Mucosa of descending colon (tissue), 3 donors: ENCODE measurements at regions not wholly inside any gene's neighbourhood (a gene's known extent, or its start where the extent isn't known, plus 50 kb on each side); places are given as distances from the start of the nearest gene placed in this dataset.

Experiments
- ATAC-seq: fragments of 200-7000 bp; cut with Tn5 transposase; one replicate; pipeline ENCODE4 v1.9.1; 2020; ENCODE audit warnings: mild to moderate bottlenecking, moderate library complexity
- DNase-seq, 3 donors: peaks; one replicate each; pipeline ENCODE4 v3.0.0-alpha.2; 2020
- H3K36me3 ChIP-seq: fragments of 200-600 bp; one replicate; pipeline ENCODE4 v1.8.0; 2021; ENCODE audit warnings: low read depth, mild to moderate bottlenecking
- H3K4me1 ChIP-seq: fragments of 200-600 bp; one replicate; pipeline ENCODE4 v1.8.0; 2021; ENCODE audit warnings: low read depth, mild to moderate bottlenecking
- H3K4me3 ChIP-seq: fragments of 200-600 bp; one replicate; pipeline ENCODE4 v1.8.0; 2021; ENCODE audit warnings: mild to moderate bottlenecking
- H3K9me3 ChIP-seq: fragments of 200-600 bp; one replicate; pipeline ENCODE4 v1.8.0; 2021; ENCODE audit warnings: mild to moderate bottlenecking
- intact Hi-C, 2 donors: fragments of 100-400 bp; cut with DNase I in 1 of 2; cut with micrococcal nuclease in 1 of 2; formaldehyde crosslinking; loops; one replicate each; pipeline versions ENCODE4 v1.11.0 to v1.11.1; 2022; cut with DNase I, micrococcal nuclease
- TF ChIP-seq, protein P1 (sequence below): fragments of 200-600 bp; IDR thresholded peaks from one replicate; pipeline ENCODE4 v1.8.0; 2022; ENCODE audit warnings: antibody characterized with exemption, mild to moderate bottlenecking
- donor health status: DM: no; HTN: no; CAD: no; lungs with moderate emphysema.
- donor health status: DM: no; HTN: no; CAD: no.
- donor health status: DM: no; HTN: yes; CAD: no.

DNA sequence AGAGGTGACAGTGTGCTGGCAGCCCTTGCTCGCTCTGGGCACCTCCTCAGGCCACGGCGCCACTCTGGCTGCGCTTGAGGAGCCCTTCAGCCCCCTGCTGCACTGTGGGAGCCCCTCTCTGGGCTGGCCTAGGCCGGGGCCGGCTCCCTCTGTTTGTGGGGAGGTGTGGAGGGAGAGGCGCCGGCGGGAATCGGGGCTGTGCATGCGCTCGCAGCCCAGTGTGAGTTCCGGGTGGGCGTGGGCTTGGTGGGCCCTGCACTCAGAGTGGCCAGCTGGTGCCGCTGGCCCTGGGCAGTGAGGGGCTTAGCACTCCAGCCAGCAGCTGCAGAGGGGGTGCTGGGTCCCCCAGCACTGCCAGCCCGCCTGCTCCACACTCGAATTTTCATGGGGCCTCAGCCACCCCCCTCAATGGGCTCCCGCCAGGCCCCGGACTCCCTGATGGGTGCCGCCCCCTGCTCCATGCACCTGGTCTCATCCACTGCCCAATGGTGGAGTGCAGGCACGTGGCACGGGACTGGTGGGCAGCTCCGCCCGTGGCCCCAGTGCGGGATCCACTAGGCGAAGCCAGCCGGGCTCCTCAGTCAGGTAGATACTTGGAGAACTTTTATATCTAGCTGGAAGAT, 96.7 kb upstream of the BET1 start:
- intact Hi-C loops = no loop called here
- TF ChIP-seq, protein P1, sequence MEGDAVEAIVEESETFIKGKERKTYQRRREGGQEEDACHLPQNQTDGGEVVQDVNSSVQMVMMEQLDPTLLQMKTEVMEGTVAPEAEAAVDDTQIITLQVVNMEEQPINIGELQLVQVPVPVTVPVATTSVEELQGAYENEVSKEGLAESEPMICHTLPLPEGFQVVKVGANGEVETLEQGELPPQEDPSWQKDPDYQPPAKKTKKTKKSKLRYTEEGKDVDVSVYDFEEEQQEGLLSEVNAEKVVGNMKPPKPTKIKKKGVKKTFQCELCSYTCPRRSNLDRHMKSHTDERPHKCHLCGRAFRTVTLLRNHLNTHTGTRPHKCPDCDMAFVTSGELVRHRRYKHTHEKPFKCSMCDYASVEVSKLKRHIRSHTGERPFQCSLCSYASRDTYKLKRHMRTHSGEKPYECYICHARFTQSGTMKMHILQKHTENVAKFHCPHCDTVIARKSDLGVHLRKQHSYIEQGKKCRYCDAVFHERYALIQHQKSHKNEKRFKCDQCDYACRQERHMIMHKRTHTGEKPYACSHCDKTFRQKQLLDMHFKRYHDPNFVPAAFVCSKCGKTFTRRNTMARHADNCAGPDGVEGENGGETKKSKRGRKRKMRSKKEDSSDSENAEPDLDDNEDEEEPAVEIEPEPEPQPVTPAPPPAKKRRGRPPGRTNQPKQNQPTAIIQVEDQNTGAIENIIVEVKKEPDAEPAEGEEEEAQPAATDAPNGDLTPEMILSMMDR = no peak
- Histone ChIP-seq H3K4me3 (no peak overlapping the region), H3K9me3 (peaks cover 6% of the 10 kb centered on the region), H3K36me3 (no peaks in the 10 kb centered on the region), H3K4me1 (no peaks in the 10 kb centered on the region)
- ATAC-seq (no peak), DNase-seq (peak in 1 of 3 donors; percentile 38)

DNA sequence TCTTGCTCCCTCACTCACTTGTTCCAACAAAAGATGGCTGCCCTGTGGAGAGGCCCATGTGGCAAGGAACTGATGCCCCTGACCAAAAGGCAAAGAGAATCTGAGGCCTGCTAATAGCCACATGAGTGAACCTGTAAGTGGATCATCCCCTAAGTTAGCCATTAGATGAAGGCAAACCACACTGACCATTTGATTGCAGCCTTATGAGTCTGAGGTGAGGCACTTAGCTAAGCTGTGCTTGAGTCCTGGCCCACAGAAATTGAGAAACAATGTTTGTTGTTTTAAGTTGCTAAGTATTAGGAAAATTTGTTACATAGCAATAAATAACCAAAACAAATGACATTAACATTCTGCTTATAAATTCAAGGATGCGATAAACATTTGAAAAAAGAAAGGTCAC, 100.1 kb upstream of the BET1 start:
- intact Hi-C loops = no loop called here
- Histone ChIP-seq H3K9me3 (peaks cover 6% of the 10 kb centered on the region), H3K36me3 (no peaks in the 10 kb centered on the region), H3K4me3 (no peak overlapping the region), H3K4me1 (no peaks in the 10 kb centered on the region)
- TF ChIP-seq, protein P1 = no peak
- DNase-seq (no peak), ATAC-seq (no peak)

DNA sequence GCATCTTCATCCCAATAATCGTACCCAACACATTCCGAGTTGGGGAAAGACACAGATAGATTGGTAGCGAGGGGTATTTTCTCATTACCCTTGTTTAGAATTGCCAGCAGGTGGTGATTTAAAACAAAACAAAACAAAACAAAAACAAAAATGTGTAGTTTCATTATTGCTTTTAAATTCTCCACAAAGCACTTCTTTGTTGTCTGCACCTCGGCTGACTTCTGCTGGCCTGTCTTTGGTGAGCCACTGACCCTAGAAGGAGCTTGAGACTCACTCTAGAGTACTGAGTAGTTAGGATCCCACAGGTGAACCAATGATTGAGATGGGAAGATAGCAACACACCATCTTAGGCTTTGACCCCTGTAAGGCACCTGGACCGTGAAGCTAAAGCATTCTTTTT, 105.4 kb upstream of the BET1 start:
- intact Hi-C loops = no loop called here
- ATAC-seq = no peak
- no peak overlapping the region for H3K4me3 ChIP-seq
- no peaks in the 10 kb centered on the region for H3K36me3 ChIP-seq
- H3K9me3 ChIP-seq = no peaks in the 10 kb centered on the region
- no peaks in the 10 kb centered on the region for H3K4me1 ChIP-seq
- TF ChIP-seq, protein P1 = no peak
- no peak for DNase-seq

DNA sequence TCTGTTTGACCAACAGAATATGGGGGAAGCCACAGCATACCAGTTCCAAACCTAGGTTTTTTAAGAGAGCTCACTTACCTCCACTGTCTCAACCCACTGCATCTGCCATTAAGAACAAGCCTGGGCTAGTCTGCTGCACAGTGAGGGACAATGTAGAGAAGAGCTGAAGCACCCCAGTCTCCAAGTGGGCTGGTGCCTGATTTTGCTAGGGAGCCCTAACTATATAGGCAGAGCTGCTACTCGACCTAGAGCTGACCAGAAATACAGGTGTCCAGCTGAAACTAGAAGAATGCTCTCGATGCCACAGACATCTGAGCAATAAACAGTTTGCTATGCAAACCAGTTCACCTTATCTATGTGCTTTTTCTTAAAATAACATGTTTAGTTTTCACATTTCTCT, 106.9 kb upstream of the BET1 start:
- H3K9me3 ChIP-seq = no peaks in the 10 kb centered on the region
- intact Hi-C loops = no loop called here
- no peaks in the 10 kb centered on the region for H3K4me1 ChIP-seq
- DNase-seq = no peak
- H3K36me3 ChIP-seq = no peaks in the 10 kb centered on the region
- ATAC-seq = no peak
- no peak overlapping the region for H3K4me3 ChIP-seq
- TF ChIP-seq, protein P1 = no peak

DNA sequence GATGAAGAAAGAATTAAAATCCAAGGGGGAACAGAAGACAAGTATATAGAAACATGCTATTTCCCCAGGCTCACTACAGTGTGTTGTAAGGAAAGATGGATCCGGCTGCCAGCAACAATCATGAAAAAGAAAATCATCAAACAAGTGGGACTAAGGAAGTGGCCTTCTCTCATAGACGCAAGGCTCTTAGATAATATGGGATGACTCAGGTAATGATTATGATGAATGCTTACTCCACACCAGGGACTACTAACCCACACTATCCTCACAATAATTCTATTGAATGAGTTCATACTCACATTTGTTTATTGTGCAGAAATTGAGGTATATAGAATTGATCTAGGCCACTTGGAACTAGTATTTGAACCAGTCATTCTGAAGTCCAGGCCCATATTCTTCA, 111.2 kb upstream of the BET1 start:
- H3K4me1 ChIP-seq = no peaks in the 10 kb centered on the region
- intact Hi-C loops = no loop called here
- H3K9me3 ChIP-seq = no peaks in the 10 kb centered on the region
- no peak overlapping the region for H3K4me3 ChIP-seq
- H3K36me3 ChIP-seq = no peaks in the 10 kb centered on the region
- DNase-seq (no peak), ATAC-seq (no peak)
- TF ChIP-seq, protein P1 = no peak

DNA sequence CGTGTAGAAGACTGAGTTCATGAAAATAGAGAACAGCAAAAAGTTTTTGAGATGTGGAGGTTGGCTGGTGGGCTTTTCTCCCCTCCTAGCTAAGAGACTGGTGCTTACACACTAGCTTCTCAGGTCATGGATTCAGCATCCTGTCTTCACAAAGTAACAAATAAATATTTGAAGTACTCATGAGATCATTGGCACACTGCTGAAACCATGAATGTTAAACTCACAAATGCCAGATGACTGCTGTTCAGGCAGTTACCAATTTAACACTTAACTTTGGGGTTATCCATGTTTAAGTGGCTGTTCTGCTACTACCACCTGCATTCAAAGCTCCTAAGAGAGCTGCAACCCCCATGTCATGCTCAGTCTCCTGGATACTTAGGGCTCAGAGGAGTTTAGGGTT, 119.0 kb upstream of the BET1 start:
- no peak for DNase-seq
- intact Hi-C loops = no loop called here
- no peaks in the 10 kb centered on the region for H3K9me3 ChIP-seq
- TF ChIP-seq, protein P1 = no peak
- ATAC-seq = no peak
- H3K36me3 ChIP-seq = no peaks in the 10 kb centered on the region
- H3K4me3 ChIP-seq = no peak overlapping the region
- H3K4me1 ChIP-seq = no peaks in the 10 kb centered on the region
